HCT116 (cell line): ENCODE measurements at regions not wholly inside any gene's neighbourhood (a gene's known extent, or its start where the extent isn't known, plus 50 kb on each side); places are given as distances from the start of the nearest gene placed in this dataset.

Source experiments
- ATAC-seq: fragments of 200-7000 bp; cut with Tn5 transposase; 2 replicates; pipeline ENCODE4 v1.9.1; 2020; ENCODE audit warnings: mild to moderate bottlenecking, moderate library complexity
- BruUV-seq: library from RNA; stranded (reverse); fragments of 400-500 nt; replicated peaks from 2 replicates; lab custom pipeline; 2021; lab: Mats Ljungman, UMichigan
- CTCF ChIA-PET: fragments of 300-600 bp; sonication (Branson Sonifier 250); formaldehyde crosslinking; loops from one replicate; lab custom pipeline; 2021; ENCODE audit warnings: antibody characterized with exemption; lab: Charles Lee
- POLR2A ChIA-PET: fragments of 300-600, 350-600 bp; sonication (Branson Sonifier 250); formaldehyde crosslinking; loops from one replicate; lab custom pipeline; 2021; ENCODE audit warnings: antibody characterized with exemption; lab: Charles Lee
- RAD21 ChIA-PET, 2 experiments: fragments of 300-600 bp; sonication (Branson Sonifier 250); formaldehyde crosslinking; loops; one replicate each; lab custom pipeline; 2023; ENCODE audit warnings: low total read pairs in 2 of 2; ENCODE audit not compliant: uncharacterized antibody in 2 of 2, unreplicated experiment in 2 of 2, low non-redundant PET in 1 of 2; lab: Charles Lee
- DNase-seq: peaks from one replicate; pipeline ENCODE4 v3.0.0-alpha.2; 2010; ENCODE audit warnings: low read depth, low spot score
- H2AFZ ChIP-seq: fragments of 200-600 bp; shearing (Covaris generic), sonication (generic); 2 replicates; pipeline ENCODE4 v1.6.1; 2017; ENCODE audit warnings: low read depth, mixed run types, mixed read lengths, antibody characterized with exemption, low read length; ENCODE audit not compliant: poor library complexity, severe bottlenecking
- H3K27ac ChIP-seq: 2 replicates; pipeline ENCODE4 v1.5.1; 2012; ENCODE audit warnings: low read depth, low read length
- H3K27me3 ChIP-seq: fragments of 200-600 bp; sonication (generic); 2 replicates; pipeline ENCODE4 v1.6.1; 2016; ENCODE audit warnings: mixed run types, low read length, mixed read lengths; ENCODE audit not compliant: insufficient read depth
- H3K36me3 ChIP-seq, 2 experiments: fragments of 200-500 bp in 1 of 2; fragments of 200-600 bp in 1 of 2; sonication (Bioruptor generic) in 1 of 2; sonication (generic) in 1 of 2; 2 replicates each; pipeline versions ENCODE4 v1.5.1 to v1.6.1; 2014 to 2016; ENCODE audit warnings: low read length in 2 of 2, inconsistent platforms in 1 of 2, mixed read lengths in 1 of 2, mixed run types in 1 of 2; ENCODE audit not compliant: insufficient read depth in 2 of 2, control insufficient read depth in 1 of 2
- H3K4me1 ChIP-seq, 2 experiments: fragments of 200-600 bp in 1 of 2; sonication (generic) in 1 of 2; 2 replicates each; pipeline versions ENCODE4 v1.5.1 to v1.6.1; 2012 to 2017; ENCODE audit warnings: low read length in 2 of 2, inconsistent platforms in 1 of 2, mild to moderate bottlenecking in 1 of 2, mixed read lengths in 1 of 2, mixed run types in 1 of 2, moderate library complexity in 1 of 2; ENCODE audit not compliant: insufficient read depth in 2 of 2, control insufficient read depth in 1 of 2
- H3K4me2 ChIP-seq: fragments of 200-600 bp; sonication (generic); 2 replicates; pipeline ENCODE4 v1.6.1; 2017; ENCODE audit warnings: mixed run types, low read length, mixed read lengths
- H3K4me3 ChIP-seq, 2 experiments: fragments of 200-600 bp in 1 of 2; sonication (generic) in 1 of 2; replicated peaks in 1 of 2; 2 replicates each; pipeline ENCODE4 v1.5.1; 2011 to 2016; ENCODE audit warnings: low read length in 2 of 2, control low read depth in 1 of 2, low read depth in 1 of 2, mild to moderate bottlenecking in 1 of 2, mixed read lengths in 1 of 2, mixed run types in 1 of 2
- H3K79me2 ChIP-seq: fragments of 200-600 bp; sonication (generic); 2 replicates; pipeline ENCODE4 v1.6.1; 2017; ENCODE audit warnings: mild to moderate bottlenecking, mixed run types, low read length, moderate library complexity, mixed read lengths; ENCODE audit not compliant: insufficient read depth
- H3K9ac ChIP-seq: fragments of 200-600 bp; sonication (generic); 2 replicates; pipeline ENCODE4 v1.6.1; 2016; ENCODE audit warnings: low read length, mixed read lengths
- H3K9me2 ChIP-seq: fragments of 200-600 bp; sonication (generic), shearing (Covaris generic); 2 replicates; pipeline ENCODE4 v1.6.1; 2017; ENCODE audit warnings: mixed run types, mild to moderate bottlenecking, moderate library complexity; ENCODE audit not compliant: insufficient read depth
- H3K9me3 ChIP-seq, 2 experiments: fragments of 200-500 bp in 1 of 2; fragments of 200-600 bp in 1 of 2; sonication (Bioruptor generic) in 1 of 2; sonication (generic) in 1 of 2; 2 replicates each; pipeline ENCODE4 v1.6.1; 2014 to 2017; ENCODE audit warnings: low read length in 2 of 2, mixed read lengths in 2 of 2, inconsistent platforms in 1 of 2, low read depth in 1 of 2, mild to moderate bottlenecking in 1 of 2, mixed run types in 1 of 2, moderate library complexity in 1 of 2; ENCODE audit not compliant: control insufficient read depth in 1 of 2, insufficient read depth in 1 of 2
- H4K20me1 ChIP-seq: fragments of 200-600 bp; sonication (generic), shearing (Covaris generic); 2 replicates; pipeline ENCODE4 v1.6.1; 2017; ENCODE audit warnings: mixed run types, mild to moderate bottlenecking, moderate library complexity; ENCODE audit not compliant: insufficient read depth
- CBX3 ChIP-seq: IDR thresholded peaks from 2 replicates; pipeline ENCODE4 v1.6.1; 2012; ENCODE audit warnings: low read depth
- CEBPB ChIP-seq: IDR thresholded peaks from 2 replicates; pipeline ENCODE4 v1.6.1; 2012; ENCODE audit warnings: low read depth
- ELF1 ChIP-seq: IDR thresholded peaks from 2 replicates; pipeline ENCODE4 v1.6.1; 2012; ENCODE audit warnings: low read depth, borderline replicate concordance
- EZH2 ChIP-seq: fragments of 200-600 bp; sonication (generic); IDR thresholded peaks from 2 replicates; pipeline ENCODE4 v1.6.1; 2017; ENCODE audit warnings: antibody characterized with exemption, mixed run types
- FOSL1 ChIP-seq: IDR thresholded peaks from 2 replicates; pipeline ENCODE4 v1.6.1; 2012; ENCODE audit warnings: low read depth
- POLR2A ChIP-seq: IDR thresholded peaks from 2 replicates; pipeline ENCODE4 v1.7.0; 2011; ENCODE audit warnings: borderline replicate concordance; ENCODE audit not compliant: insufficient read depth, insufficient read length; ENCODE audit errors: extremely low read depth
- POLR2AphosphoS5 ChIP-seq: IDR thresholded peaks from 2 replicates; pipeline ENCODE4 v1.6.1; 2011; ENCODE audit warnings: mild to moderate bottlenecking, low read depth, low read length, moderate library complexity
- SIN3A ChIP-seq: IDR thresholded peaks from 2 replicates; pipeline ENCODE4 v1.6.1; 2012; ENCODE audit warnings: low read depth
- SP1 ChIP-seq: IDR thresholded peaks from 2 replicates; pipeline ENCODE4 v1.6.1; 2012; ENCODE audit warnings: low read depth
- TCF7L2 ChIP-seq: IDR thresholded peaks from 2 replicates; pipeline ENCODE4 v1.7.0; 2011; ENCODE audit warnings: borderline replicate concordance, inconsistent platforms; ENCODE audit not compliant: insufficient read depth, insufficient read length; ENCODE audit errors: extremely low read depth
- YY1 ChIP-seq: IDR thresholded peaks from 2 replicates; pipeline ENCODE4 v1.6.1; 2011; ENCODE audit warnings: low read length, low read depth, moderate library complexity, mild to moderate bottlenecking; ENCODE audit not compliant: insufficient replicate concordance; ENCODE audit errors: extremely low read depth
- intact Hi-C: fragments of 100-400 bp; cut with micrococcal nuclease; formaldehyde crosslinking; loops from 2 replicates; pipeline ENCODE4 v1.10.0; 2022
- TF ChIP-seq, protein P1 (sequence below): IDR thresholded peaks from 2 replicates; pipeline ENCODE4 v1.6.1; 2011; ENCODE audit warnings: mild to moderate bottlenecking, low read length, moderate library complexity; ENCODE audit not compliant: insufficient replicate concordance; ENCODE audit errors: extremely low read depth
- TF ChIP-seq, protein P2 (sequence below): IDR thresholded peaks from 2 replicates; pipeline ENCODE4 v1.6.1; 2012
- TF ChIP-seq, protein P3 (sequence below): IDR thresholded peaks from 2 replicates; pipeline ENCODE4 v1.6.1; 2012; ENCODE audit warnings: low read depth
- TF ChIP-seq, protein P4 (sequence below): IDR thresholded peaks from 2 replicates; pipeline ENCODE4 v1.6.1; 2012

DNA sequence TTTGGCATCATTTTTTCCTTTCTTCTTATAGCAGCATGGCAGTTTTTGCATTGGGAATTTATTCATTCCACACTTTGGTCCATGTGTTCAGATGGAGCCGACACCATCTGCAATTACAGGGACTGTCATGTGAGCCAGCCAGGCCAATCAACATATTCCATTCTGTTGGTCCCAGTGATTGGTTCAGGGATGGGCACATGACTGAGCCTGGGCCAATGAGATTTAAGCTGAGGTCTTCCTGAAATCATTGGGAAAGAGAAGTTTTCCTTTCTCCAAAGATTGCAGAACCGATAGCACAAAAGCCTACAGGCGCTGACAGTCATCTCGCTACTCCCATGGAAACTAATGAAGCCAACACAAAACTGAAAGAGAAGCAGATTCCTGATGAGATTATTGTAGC lies 841.5 kb upstream of the TMEM132C start:
- no TSS peak for BruUV-seq
- Histone ChIP-seq H4K20me1 (no peaks in the 10 kb centered on the region), H3K9me2 (no peaks in the 10 kb centered on the region), H3K4me1 (no peaks in the 10 kb centered on the region), H3K27ac (no peak overlapping the region), H2AFZ (no peak overlapping the region), H3K27me3 (no peaks in the 10 kb centered on the region), H3K9ac (no peak overlapping the region), H3K4me2 (no peak overlapping the region), H3K36me3 (no peaks in the 10 kb centered on the region), H3K9me3 (no peaks in the 10 kb centered on the region; a peak in 1 of 4 replicates), H3K4me3 (no peak overlapping the region), H3K79me2 (no peaks in the 10 kb centered on the region)
- DNase-seq (no peak), ATAC-seq (no peak)
- ChIA-PET CTCF (no interaction called here), POLR2A (no interaction called here), RAD21 (no interaction called here)
- intact Hi-C loops: no loop called here
- TF ChIP-seq SP1 (no peak), TCF7L2 (no peak)

DNA sequence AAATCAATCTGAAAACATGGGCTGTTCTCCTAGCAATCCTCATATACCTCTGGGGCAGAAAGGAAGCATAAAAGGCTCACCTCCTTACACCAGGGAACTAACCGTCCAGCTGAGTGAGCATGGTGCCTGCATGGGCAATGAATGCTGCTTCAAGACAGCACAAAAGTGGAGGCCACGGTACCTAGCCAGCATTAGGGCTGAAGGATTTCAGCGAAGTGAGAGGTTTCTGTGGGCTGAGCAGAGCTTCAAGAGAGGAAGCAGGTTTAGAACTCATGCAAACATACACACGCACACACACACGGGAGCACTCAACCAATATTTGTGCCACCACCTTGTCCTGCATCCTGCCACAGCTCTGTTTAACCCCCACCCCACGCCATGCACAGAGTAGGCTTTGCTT lies 838.5 kb upstream of the TMEM132C start:
- no peaks in the 10 kb centered on the region for H3K9me2 ChIP-seq
- no peak overlapping the region for H3K4me3 ChIP-seq
- POLR2A ChIA-PET: no interaction called here
- no peaks in the 10 kb centered on the region for H3K4me1 ChIP-seq
- CTCF ChIA-PET: no interaction called here
- H4K20me1 ChIP-seq: no peaks in the 10 kb centered on the region
- RAD21 ChIA-PET: no interaction called here
- BruUV-seq: no TSS peak
- H3K79me2 ChIP-seq: no peaks in the 10 kb centered on the region
- no peak overlapping the region for H3K27ac ChIP-seq
- intact Hi-C loops: no loop called here
- ATAC-seq: no peak
- no peak overlapping the region for H3K4me2 ChIP-seq
- no peak for DNase-seq
- H3K9ac ChIP-seq: no peak overlapping the region
- H3K27me3 ChIP-seq: no peaks in the 10 kb centered on the region
- H3K36me3 ChIP-seq: no peaks in the 10 kb centered on the region
- H2AFZ ChIP-seq: no peak overlapping the region
- H3K9me3 ChIP-seq: no peaks in the 10 kb centered on the region
- TF ChIP-seq POLR2A (no peak), YY1 (no peak), ELF1 (no peak), EZH2 (no peak), TCF7L2 (no peak), CBX3 (no peak), SIN3A (no peak), CEBPB (no peak), FOSL1 (no peak), POLR2AphosphoS5 (no peak)
- TF ChIP-seq, protein P1, sequence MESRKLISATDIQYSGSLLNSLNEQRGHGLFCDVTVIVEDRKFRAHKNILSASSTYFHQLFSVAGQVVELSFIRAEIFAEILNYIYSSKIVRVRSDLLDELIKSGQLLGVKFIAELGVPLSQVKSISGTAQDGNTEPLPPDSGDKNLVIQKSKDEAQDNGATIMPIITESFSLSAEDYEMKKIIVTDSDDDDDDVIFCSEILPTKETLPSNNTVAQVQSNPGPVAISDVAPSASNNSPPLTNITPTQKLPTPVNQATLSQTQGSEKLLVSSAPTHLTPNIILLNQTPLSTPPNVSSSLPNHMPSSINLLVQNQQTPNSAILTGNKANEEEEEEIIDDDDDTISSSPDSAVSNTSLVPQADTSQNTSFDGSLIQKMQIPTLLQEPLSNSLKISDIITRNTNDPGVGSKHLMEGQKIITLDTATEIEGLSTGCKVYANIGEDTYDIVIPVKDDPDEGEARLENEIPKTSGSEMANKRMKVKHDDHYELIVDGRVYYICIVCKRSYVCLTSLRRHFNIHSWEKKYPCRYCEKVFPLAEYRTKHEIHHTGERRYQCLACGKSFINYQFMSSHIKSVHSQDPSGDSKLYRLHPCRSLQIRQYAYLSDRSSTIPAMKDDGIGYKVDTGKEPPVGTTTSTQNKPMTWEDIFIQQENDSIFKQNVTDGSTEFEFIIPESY: no peak
- TF ChIP-seq, protein P2, sequence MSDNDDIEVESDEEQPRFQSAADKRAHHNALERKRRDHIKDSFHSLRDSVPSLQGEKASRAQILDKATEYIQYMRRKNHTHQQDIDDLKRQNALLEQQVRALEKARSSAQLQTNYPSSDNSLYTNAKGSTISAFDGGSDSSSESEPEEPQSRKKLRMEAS: no peak
- TF ChIP-seq, protein P3, sequence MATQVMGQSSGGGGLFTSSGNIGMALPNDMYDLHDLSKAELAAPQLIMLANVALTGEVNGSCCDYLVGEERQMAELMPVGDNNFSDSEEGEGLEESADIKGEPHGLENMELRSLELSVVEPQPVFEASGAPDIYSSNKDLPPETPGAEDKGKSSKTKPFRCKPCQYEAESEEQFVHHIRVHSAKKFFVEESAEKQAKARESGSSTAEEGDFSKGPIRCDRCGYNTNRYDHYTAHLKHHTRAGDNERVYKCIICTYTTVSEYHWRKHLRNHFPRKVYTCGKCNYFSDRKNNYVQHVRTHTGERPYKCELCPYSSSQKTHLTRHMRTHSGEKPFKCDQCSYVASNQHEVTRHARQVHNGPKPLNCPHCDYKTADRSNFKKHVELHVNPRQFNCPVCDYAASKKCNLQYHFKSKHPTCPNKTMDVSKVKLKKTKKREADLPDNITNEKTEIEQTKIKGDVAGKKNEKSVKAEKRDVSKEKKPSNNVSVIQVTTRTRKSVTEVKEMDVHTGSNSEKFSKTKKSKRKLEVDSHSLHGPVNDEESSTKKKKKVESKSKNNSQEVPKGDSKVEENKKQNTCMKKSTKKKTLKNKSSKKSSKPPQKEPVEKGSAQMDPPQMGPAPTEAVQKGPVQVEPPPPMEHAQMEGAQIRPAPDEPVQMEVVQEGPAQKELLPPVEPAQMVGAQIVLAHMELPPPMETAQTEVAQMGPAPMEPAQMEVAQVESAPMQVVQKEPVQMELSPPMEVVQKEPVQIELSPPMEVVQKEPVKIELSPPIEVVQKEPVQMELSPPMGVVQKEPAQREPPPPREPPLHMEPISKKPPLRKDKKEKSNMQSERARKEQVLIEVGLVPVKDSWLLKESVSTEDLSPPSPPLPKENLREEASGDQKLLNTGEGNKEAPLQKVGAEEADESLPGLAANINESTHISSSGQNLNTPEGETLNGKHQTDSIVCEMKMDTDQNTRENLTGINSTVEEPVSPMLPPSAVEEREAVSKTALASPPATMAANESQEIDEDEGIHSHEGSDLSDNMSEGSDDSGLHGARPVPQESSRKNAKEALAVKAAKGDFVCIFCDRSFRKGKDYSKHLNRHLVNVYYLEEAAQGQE: no peak
- TF ChIP-seq, protein P4, sequence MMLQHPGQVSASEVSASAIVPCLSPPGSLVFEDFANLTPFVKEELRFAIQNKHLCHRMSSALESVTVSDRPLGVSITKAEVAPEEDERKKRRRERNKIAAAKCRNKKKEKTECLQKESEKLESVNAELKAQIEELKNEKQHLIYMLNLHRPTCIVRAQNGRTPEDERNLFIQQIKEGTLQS: no peak
